A549 (cell line): ENCODE measurements at regions not wholly inside any gene's neighbourhood (a gene's known extent, or its start where the extent isn't known, plus 50 kb on each side); places are given as distances from the start of the nearest gene placed in this dataset.

Source experiments
- EP300 ChIP-seq, 2 experiments: fragments of >200 bp; sonication (Bioruptor Twin); formaldehyde crosslinking; IDR thresholded peaks; 2 replicates in 1 of 2; 3 replicates in 1 of 2; pipeline ENCODE4 v1.6.1; 2016 to 2017
- ESRRA ChIP-seq: fragments of 150-350 bp; IDR thresholded peaks from 2 replicates; pipeline ENCODE4 v1.6.1; 2014; ENCODE audit warnings: mild to moderate bottlenecking, low read length, borderline replicate concordance
- FOSL2 ChIP-seq, 2 experiments: fragments of 450-650 bp in 1 of 2; fragments of >200 bp in 1 of 2; sonication (Bioruptor Twin) in 1 of 2; formaldehyde crosslinking; IDR thresholded peaks; 2 replicates each; pipeline versions ENCODE4 v1.5.0 to v1.6.1; 2016 to 2020; ENCODE audit warnings: mild to moderate bottlenecking in 1 of 2, moderate library complexity in 1 of 2
- GATA3 ChIP-seq: IDR thresholded peaks from 2 replicates; pipeline ENCODE4 v1.6.1; 2012; ENCODE audit warnings: borderline replicate concordance
- HDAC2 ChIP-seq: fragments of 200-600 bp; sonication (generic); IDR thresholded peaks from 2 replicates; pipeline ENCODE4 v1.6.1; 2016
- KDM1A ChIP-seq: fragments of 200-600 bp; sonication (generic); IDR thresholded peaks from 2 replicates; pipeline ENCODE4 v1.6.1; 2016; ENCODE audit warnings: low read depth, mild to moderate bottlenecking
- POLR2A ChIP-seq: IDR thresholded peaks from 2 replicates; pipeline ENCODE4 v1.6.1; 2012; ENCODE audit warnings: mild to moderate bottlenecking, low read length
- POLR2AphosphoS2 ChIP-seq: conservative IDR thresholded peaks from 2 replicates; pipeline ENCODE4 v1.6.1; 2012; ENCODE audit warnings: low read length, improper control_type of control experiment, inconsistent platforms
- TF ChIP-seq, protein P1 (sequence below): fragments of >200 bp; sonication (Bioruptor Twin); formaldehyde crosslinking; IDR thresholded peaks from 3 replicates; pipeline ENCODE4 v1.5.1; 2016
- TF ChIP-seq, protein P2 (sequence below): fragments of >200 bp; sonication (Bioruptor Twin); formaldehyde crosslinking; IDR thresholded peaks from 3 replicates; pipeline ENCODE4 v1.6.1; 2016
- TF ChIP-seq, protein P3 (sequence below): IDR thresholded peaks from 2 replicates; pipeline ENCODE4 v1.6.1; 2012
- TF ChIP-seq, protein P4 (sequence below): fragments of 150-350 bp; IDR thresholded peaks from 2 replicates; pipeline ENCODE4 v1.6.1; 2014; ENCODE audit warnings: low read depth, mild to moderate bottlenecking, low read length
- TF ChIP-seq, protein P5 (sequence below): fragments of 450-650 bp; IDR thresholded peaks from 2 replicates; pipeline ENCODE4 v1.6.1; 2014; ENCODE audit warnings: antibody characterized with exemption

DNA sequence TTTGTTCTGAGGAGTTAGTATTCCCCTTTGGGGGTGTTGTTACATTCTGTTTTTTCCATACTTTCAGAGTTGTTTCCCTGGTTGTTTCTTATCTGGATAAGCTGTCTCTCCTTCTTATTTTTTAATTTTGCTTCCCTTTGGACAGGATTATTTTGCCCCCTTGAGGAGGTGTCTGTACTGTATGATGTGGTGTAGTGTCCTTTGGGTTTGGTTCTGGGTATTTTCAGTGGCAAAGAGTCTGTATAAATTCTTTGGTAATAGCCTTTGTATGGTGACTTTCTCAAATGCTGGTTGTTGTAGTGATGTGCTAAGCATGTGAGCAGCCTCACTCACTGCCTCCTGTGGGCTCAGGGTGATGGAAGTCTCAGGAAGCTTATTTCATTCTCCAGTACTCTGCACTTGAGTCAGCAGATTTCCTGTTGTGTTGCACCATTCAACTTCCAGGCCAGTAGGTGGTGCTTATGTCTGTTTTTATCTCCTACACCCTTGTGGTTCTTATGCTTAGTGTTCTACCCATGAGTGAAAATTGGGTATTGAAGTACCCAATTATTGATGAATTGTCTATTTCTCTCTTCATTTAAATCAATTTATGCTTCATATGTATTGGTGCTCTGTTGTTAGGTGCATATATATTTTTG, 103.3 kb upstream of the PMCH start:
- TF ChIP-seq, protein P1, sequence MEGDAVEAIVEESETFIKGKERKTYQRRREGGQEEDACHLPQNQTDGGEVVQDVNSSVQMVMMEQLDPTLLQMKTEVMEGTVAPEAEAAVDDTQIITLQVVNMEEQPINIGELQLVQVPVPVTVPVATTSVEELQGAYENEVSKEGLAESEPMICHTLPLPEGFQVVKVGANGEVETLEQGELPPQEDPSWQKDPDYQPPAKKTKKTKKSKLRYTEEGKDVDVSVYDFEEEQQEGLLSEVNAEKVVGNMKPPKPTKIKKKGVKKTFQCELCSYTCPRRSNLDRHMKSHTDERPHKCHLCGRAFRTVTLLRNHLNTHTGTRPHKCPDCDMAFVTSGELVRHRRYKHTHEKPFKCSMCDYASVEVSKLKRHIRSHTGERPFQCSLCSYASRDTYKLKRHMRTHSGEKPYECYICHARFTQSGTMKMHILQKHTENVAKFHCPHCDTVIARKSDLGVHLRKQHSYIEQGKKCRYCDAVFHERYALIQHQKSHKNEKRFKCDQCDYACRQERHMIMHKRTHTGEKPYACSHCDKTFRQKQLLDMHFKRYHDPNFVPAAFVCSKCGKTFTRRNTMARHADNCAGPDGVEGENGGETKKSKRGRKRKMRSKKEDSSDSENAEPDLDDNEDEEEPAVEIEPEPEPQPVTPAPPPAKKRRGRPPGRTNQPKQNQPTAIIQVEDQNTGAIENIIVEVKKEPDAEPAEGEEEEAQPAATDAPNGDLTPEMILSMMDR = peak; percentile 16; the same call in 1 of the 3 replicates
- TF ChIP-seq, protein P2, sequence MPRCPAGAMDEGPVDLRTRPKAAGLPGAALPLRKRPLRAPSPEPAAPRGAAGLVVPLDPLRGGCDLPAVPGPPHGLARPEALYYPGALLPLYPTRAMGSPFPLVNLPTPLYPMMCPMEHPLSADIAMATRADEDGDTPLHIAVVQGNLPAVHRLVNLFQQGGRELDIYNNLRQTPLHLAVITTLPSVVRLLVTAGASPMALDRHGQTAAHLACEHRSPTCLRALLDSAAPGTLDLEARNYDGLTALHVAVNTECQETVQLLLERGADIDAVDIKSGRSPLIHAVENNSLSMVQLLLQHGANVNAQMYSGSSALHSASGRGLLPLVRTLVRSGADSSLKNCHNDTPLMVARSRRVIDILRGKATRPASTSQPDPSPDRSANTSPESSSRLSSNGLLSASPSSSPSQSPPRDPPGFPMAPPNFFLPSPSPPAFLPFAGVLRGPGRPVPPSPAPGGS = no peak
- TF ChIP-seq, protein P3, sequence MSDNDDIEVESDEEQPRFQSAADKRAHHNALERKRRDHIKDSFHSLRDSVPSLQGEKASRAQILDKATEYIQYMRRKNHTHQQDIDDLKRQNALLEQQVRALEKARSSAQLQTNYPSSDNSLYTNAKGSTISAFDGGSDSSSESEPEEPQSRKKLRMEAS = no peak
- TF ChIP-seq, protein P4, sequence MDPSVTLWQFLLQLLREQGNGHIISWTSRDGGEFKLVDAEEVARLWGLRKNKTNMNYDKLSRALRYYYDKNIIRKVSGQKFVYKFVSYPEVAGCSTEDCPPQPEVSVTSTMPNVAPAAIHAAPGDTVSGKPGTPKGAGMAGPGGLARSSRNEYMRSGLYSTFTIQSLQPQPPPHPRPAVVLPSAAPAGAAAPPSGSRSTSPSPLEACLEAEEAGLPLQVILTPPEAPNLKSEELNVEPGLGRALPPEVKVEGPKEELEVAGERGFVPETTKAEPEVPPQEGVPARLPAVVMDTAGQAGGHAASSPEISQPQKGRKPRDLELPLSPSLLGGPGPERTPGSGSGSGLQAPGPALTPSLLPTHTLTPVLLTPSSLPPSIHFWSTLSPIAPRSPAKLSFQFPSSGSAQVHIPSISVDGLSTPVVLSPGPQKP = no peak
- no peak for TF ChIP-seq POLR2A
- TF ChIP-seq ESRRA = no peak
- TF ChIP-seq EP300 (IDR thresholded peaks at IDR 0.05) = no peak
- no peak for TF ChIP-seq GATA3
- TF ChIP-seq HDAC2 = no peak
- TF ChIP-seq, protein P5, sequence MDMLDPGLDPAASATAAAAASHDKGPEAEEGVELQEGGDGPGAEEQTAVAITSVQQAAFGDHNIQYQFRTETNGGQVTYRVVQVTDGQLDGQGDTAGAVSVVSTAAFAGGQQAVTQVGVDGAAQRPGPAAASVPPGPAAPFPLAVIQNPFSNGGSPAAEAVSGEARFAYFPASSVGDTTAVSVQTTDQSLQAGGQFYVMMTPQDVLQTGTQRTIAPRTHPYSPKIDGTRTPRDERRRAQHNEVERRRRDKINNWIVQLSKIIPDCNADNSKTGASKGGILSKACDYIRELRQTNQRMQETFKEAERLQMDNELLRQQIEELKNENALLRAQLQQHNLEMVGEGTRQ = no peak
- TF ChIP-seq POLR2AphosphoS2 = no peak
- no peak for TF ChIP-seq KDM1A
- TF ChIP-seq FOSL2 (IDR thresholded peaks at IDR 0.05) = no peak
- no peak for TF ChIP-seq FOSL2 (CRISPR knock-in tag; IDR thresholded peaks at IDR 0.05)
